ENCODE measurements at regions not wholly inside any gene's neighbourhood (a gene's known extent, or its start where the extent isn't known, plus 50 kb on each side); places are given as distances from the start of the nearest gene placed in this dataset.

DNA sequence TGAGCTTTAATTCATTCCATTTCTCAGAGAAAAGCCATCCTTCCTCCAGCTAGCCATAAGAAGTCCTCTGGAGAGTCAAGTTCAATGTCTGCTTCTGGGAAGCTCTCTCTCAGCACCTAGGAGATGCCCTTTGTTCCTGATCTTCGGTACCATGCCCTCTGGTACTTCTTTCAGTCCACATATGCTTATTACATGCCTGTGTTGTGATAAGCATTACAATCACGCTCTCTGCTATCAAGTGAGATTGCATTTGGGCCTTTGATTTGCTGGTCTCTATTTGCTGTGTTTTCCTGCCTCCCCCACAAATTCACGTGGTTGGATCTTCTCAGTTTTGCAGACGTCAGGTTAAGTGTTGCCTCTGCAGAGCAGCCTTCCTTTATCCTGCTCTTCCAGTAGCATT is 178.1 kb downstream of the TOX3 start:
- in situ Hi-C loops (cut with HindIII; ENCODE audit: extremely low pct_ligation_motif_present, low pct_unique_long_range_greater_than_20kb) (no loop called here), intact Hi-C loops (cut with micrococcal nuclease; ENCODE audit: unreplicated experiment) (no loop called here)
- Histone ChIP-seq H3K4me3 (replicated peaks in 1 of 3; ENCODE audit: insufficient read depth in 1 of 3, low read depth in 2 of 3, low read length in 3 of 3) (no peak overlapping the region), H2AFZ (ENCODE audit: low read length) (no peak overlapping the region), H3K9me3 (ENCODE audit: low read length) (no peaks in the 10 kb centered on the region), H3K27ac (ENCODE audit: extremely low read length, insufficient read depth, low read length) (no peak overlapping the region), H3K36me3 (replicated peaks in 1 of 2; ENCODE audit: control insufficient read depth in 1 of 2, insufficient read depth in 2 of 2, low read length in 2 of 2) (no peaks in the 10 kb centered on the region), H3K79me2 (ENCODE audit: insufficient read depth, low read length) (no peaks in the 10 kb centered on the region), H4K20me1 (ENCODE audit: insufficient read depth, low read length) (no peaks in the 10 kb centered on the region), H3K4me2 (ENCODE audit: low read depth, low read length) (no peak overlapping the region), H3K4me1 (ENCODE audit: insufficient read depth, low read length) (no peaks in the 10 kb centered on the region), H3K27me3 (ENCODE audit: control insufficient read depth in 1 of 2, insufficient read depth in 2 of 2, low read length in 2 of 2) (0 out of 5 replicates have a peak, but pooled peaks cover 0 to 3% of the 10 kb centered on the region in 2 experiments), H3K9ac (ENCODE audit: insufficient read depth, low read depth, low read length) (no peak overlapping the region)
- ATAC-seq (no peak), DNase-seq (ENCODE audit: low spot score) (no peak), FAIRE-seq (no peak)
- CTCF ChIA-PET (ENCODE audit: low intra/inter-chr PET ratio, low total read pairs) = no interaction called here
- no TSS peak for BruUV-seq (replicated peaks)
- TF ChIP-seq ZNF629 (CRISPR knock-in tag; conservative IDR thresholded peaks at IDR 0.05) (no peak), ZNF484 (CRISPR knock-in tag; IDR thresholded peaks at IDR 0.05; ENCODE audit: borderline replicate concordance, low read depth) (no peak), ASH2L (IDR thresholded peaks at IDR 0.05; ENCODE audit: insufficient read length, low read depth, low read length) (no peak), JUNB (CRISPR knock-in tag; IDR thresholded peaks at IDR 0.05; ENCODE audit: borderline replicate concordance) (no peak), ZNF550 (CRISPR knock-in tag; IDR thresholded peaks at IDR 0.05; ENCODE audit: borderline replicate concordance) (no peak), ZNF563 (CRISPR knock-in tag; IDR thresholded peaks at IDR 0.05) (no peak), MIXL1 (CRISPR knock-in tag; IDR thresholded peaks at IDR 0.05) (no peak), NONO (IDR thresholded peaks at IDR 0.05) (no peak), NONO (CRISPR knock-in tag; conservative IDR thresholded peaks at IDR 0.05) (no peak), KLF15 (CRISPR knock-in tag; IDR thresholded peaks at IDR 0.05; ENCODE audit: borderline replicate concordance) (no peak), ZFYVE20 (CRISPR knock-in tag; IDR thresholded peaks at IDR 0.05; ENCODE audit: borderline replicate concordance, low read depth) (no peak), ZNF317 (CRISPR knock-in tag; IDR thresholded peaks at IDR 0.05) (no peak)
- TF ChIP-seq, protein P1, sequence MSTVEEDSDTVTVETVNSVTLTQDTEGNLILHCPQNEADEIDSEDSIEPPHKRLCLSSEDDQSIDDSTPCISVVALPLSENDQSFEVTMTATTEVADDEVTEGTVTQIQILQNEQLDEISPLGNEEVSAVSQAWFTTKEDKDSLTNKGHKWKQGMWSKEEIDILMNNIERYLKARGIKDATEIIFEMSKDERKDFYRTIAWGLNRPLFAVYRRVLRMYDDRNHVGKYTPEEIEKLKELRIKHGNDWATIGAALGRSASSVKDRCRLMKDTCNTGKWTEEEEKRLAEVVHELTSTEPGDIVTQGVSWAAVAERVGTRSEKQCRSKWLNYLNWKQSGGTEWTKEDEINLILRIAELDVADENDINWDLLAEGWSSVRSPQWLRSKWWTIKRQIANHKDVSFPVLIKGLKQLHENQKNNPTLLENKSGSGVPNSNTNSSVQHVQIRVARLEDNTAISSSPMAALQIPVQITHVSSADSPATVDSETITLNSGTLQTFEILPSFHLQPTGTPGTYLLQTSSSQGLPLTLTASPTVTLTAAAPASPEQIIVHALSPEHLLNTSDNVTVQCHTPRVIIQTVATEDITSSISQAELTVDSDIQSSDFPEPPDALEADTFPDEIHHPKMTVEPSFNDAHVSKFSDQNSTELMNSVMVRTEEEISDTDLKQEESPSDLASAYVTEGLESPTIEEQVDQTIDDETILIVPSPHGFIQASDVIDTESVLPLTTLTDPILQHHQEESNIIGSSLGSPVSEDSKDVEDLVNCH (CRISPR knock-in tag; IDR thresholded peaks at IDR 0.05) = no peak
- TF ChIP-seq, protein P2, sequence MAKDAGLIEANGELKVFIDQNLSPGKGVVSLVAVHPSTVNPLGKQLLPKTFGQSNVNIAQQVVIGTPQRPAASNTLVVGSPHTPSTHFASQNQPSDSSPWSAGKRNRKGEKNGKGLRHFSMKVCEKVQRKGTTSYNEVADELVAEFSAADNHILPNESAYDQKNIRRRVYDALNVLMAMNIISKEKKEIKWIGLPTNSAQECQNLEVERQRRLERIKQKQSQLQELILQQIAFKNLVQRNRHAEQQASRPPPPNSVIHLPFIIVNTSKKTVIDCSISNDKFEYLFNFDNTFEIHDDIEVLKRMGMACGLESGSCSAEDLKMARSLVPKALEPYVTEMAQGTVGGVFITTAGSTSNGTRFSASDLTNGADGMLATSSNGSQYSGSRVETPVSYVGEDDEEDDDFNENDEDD (CRISPR knock-in tag; IDR thresholded peaks at IDR 0.05; ENCODE audit: borderline replicate concordance) = no peak
- 5% methylated on average over 4 of the region's 4 CpGs for WGBS (ENCODE audit: low lambda C conversion rate)
- POLR2A ChIA-PET = no interaction called here
